Mesenchymal stem cell (in vitro differentiated cells and primary cell): ENCODE measurements at regions not wholly inside any gene's neighbourhood (a gene's known extent, or its start where the extent isn't known, plus 50 kb on each side); places are given as distances from the start of the nearest gene placed in this dataset.
A peak's percentile ranks its signal among the peaks of the same experiment; 100 is the strongest.

Experiments
- DNase-seq: peaks from one replicate; pipeline ENCODE4 v3.0.0-alpha.2; 2013
- H2AFZ ChIP-seq: one replicate; pipeline ENCODE4 v1.6.1; 2013; ENCODE audit warnings: low read depth, mild to moderate bottlenecking, control low read depth, inconsistent platforms, low read length, moderate library complexity
- H2AK5ac ChIP-seq: 2 replicates; pipeline ENCODE4 v1.6.1; 2013; ENCODE audit warnings: low read length, moderate library complexity, mild to moderate bottlenecking, inconsistent platforms; ENCODE audit not compliant: severe bottlenecking
- H2BK120ac ChIP-seq: one replicate; pipeline ENCODE4 v1.6.1; 2013; ENCODE audit warnings: low read depth, mild to moderate bottlenecking, inconsistent platforms, low read length, moderate library complexity
- H2BK12ac ChIP-seq, 2 experiments: one replicate each; pipeline ENCODE4 v1.6.1; 2013; ENCODE audit warnings: inconsistent platforms in 2 of 2, low read length in 2 of 2, mild to moderate bottlenecking in 2 of 2, moderate library complexity in 2 of 2, control low read depth in 1 of 2
- H2BK15ac ChIP-seq: one replicate; pipeline ENCODE4 v1.6.1; 2013; ENCODE audit warnings: mild to moderate bottlenecking, low read depth, inconsistent platforms; ENCODE audit not compliant: poor library complexity, severe bottlenecking
- H2BK5ac ChIP-seq: 2 replicates; pipeline ENCODE4 v1.6.1; 2013; ENCODE audit warnings: low read depth, mild to moderate bottlenecking, low read length, control low read depth, inconsistent platforms; ENCODE audit not compliant: poor library complexity, severe bottlenecking
- H3K14ac ChIP-seq, 2 experiments: one replicate each; pipeline ENCODE4 v1.6.1; 2013; ENCODE audit warnings: inconsistent platforms in 2 of 2, low read length in 2 of 2, control low read depth in 1 of 2, mild to moderate bottlenecking in 1 of 2, moderate library complexity in 1 of 2
- H3K18ac ChIP-seq, 2 experiments: one replicate each; pipeline ENCODE4 v1.6.1; 2013; ENCODE audit warnings: inconsistent platforms in 2 of 2, low read length in 2 of 2, control low read depth in 1 of 2, low read depth in 1 of 2, mild to moderate bottlenecking in 1 of 2
- H3K23ac ChIP-seq, 2 experiments: one replicate each; pipeline ENCODE4 v1.6.1; 2013; ENCODE audit warnings: inconsistent platforms in 2 of 2, low read length in 2 of 2, mild to moderate bottlenecking in 2 of 2, moderate library complexity in 2 of 2, control low read depth in 1 of 2
- H3K27ac ChIP-seq: 2 replicates; pipeline ENCODE4 v1.5.1; 2013; ENCODE audit warnings: mild to moderate bottlenecking, moderate library complexity, low read length, control low read depth, inconsistent platforms; ENCODE audit not compliant: poor library complexity, severe bottlenecking
- H3K27me3 ChIP-seq, 2 experiments: 2 replicates each; pipeline versions ENCODE4 v1.6.1 to v1.7.0; 2013; ENCODE audit warnings: low read length in 2 of 2, mild to moderate bottlenecking in 2 of 2, moderate library complexity in 2 of 2, control low read depth in 1 of 2, inconsistent platforms in 1 of 2; ENCODE audit not compliant: control insufficient read depth in 1 of 2, insufficient read depth in 1 of 2
- H3K36me3 ChIP-seq, 2 experiments: 2 replicates each; pipeline versions ENCODE4 v1.6.1 to v1.7.0; 2013; ENCODE audit warnings: low read length in 2 of 2, control low read depth in 1 of 2, inconsistent platforms in 1 of 2, low read depth in 1 of 2, mild to moderate bottlenecking in 1 of 2; ENCODE audit not compliant: insufficient read depth in 2 of 2, control insufficient read depth in 1 of 2
- H3K4ac ChIP-seq, 2 experiments: one replicate each; pipeline ENCODE4 v1.6.1; 2013; ENCODE audit warnings: inconsistent platforms in 2 of 2, low read length in 2 of 2, mild to moderate bottlenecking in 2 of 2, moderate library complexity in 2 of 2, control low read depth in 1 of 2, low read depth in 1 of 2
- H3K4me1 ChIP-seq: 2 replicates; pipeline ENCODE4 v1.6.1; 2013; ENCODE audit warnings: low read depth, low read length, control low read depth; ENCODE audit not compliant: control insufficient read depth, insufficient read depth
- H3K4me2 ChIP-seq: 2 replicates; pipeline ENCODE4 v1.6.1; 2013; ENCODE audit warnings: low read length, mild to moderate bottlenecking, inconsistent platforms; ENCODE audit not compliant: poor library complexity, severe bottlenecking
- H3K4me3 ChIP-seq, 2 experiments: 2 replicates each; pipeline versions ENCODE4 v1.5.1 to v1.7.0; 2013; ENCODE audit warnings: low read length in 2 of 2, mild to moderate bottlenecking in 2 of 2, control low read depth in 1 of 2, low read depth in 1 of 2; ENCODE audit not compliant: insufficient read depth in 1 of 2
- H3K79me1 ChIP-seq: replicated peaks from 2 replicates; pipeline ENCODE4 v1.6.1; 2013; ENCODE audit warnings: mild to moderate bottlenecking, control low read depth, low read length, inconsistent platforms; ENCODE audit not compliant: poor library complexity, severe bottlenecking
- H3K9ac ChIP-seq: 2 replicates; pipeline ENCODE4 v1.7.0; 2013; ENCODE audit warnings: mild to moderate bottlenecking, low read length, moderate library complexity
- H3K9me3 ChIP-seq: 2 replicates; pipeline ENCODE4 v1.7.0; 2013; ENCODE audit warnings: mild to moderate bottlenecking, low read length; ENCODE audit not compliant: control insufficient read depth
- H4K8ac ChIP-seq: one replicate; pipeline ENCODE4 v1.6.1; 2013; ENCODE audit warnings: inconsistent platforms, mild to moderate bottlenecking, low read length, moderate library complexity
- H4K91ac ChIP-seq: one replicate; pipeline ENCODE4 v1.6.1; 2013; ENCODE audit warnings: mild to moderate bottlenecking, low read length, inconsistent platforms
- WGBS: methylation state at CpG from one replicate; pipeline ENCODE4 v1.1.7; 2013; ENCODE audit warnings: mixed read lengths; 5-methylcytosine and 5-hydroxymethylcytosine counted together

DNA sequence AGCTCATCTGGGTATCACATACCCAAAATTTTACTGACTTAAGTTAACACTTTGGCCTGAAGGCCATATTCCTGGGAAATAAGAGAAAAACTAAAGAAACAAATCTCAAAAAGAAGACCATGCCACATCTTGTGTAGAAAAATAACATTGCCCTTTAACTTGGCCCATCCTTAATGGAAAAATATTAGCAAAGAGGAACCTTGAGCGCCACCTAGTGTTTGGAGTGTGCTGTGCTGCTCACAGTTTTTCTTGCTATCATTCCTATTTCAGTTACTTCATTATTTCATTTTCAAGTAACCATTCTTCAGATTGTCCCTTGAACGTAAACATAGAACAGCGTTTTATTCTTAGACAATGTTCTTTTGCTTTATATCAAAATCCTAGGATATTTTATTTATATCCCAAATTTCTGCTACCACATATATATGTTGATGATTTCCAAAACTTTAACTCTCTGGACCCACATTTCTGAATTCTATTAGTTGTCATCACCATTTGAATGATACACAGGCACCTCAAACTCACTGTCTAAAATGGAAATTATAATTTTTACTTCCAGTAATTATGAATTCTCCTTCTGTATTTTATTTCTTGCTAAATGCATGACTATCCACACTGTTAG, 999.0 kb upstream of the ADGRL3 start:
- no peaks in the 10 kb centered on the region for H3K27me3 ChIP-seq
- H4K8ac ChIP-seq, result no peak overlapping the region
- no peak overlapping the region for H4K91ac ChIP-seq
- no peak overlapping the region for H3K27ac ChIP-seq
- H2BK15ac ChIP-seq, result no peak overlapping the region
- no peak overlapping the region for H3K4me3 ChIP-seq
- H3K79me1 ChIP-seq, result no peaks in the 10 kb centered on the region
- no peaks in the 10 kb centered on the region for H3K9me3 ChIP-seq
- no peak overlapping the region for H3K4ac ChIP-seq
- no peak overlapping the region for H2BK5ac ChIP-seq
- no peak overlapping the region for H2AFZ ChIP-seq
- no peaks in the 10 kb centered on the region for H3K4me1 ChIP-seq
- no peak overlapping the region for H3K18ac ChIP-seq
- no peak overlapping the region for H3K14ac ChIP-seq
- H2BK120ac ChIP-seq, result no peak overlapping the region
- no peak overlapping the region for H2BK12ac ChIP-seq
- peak; percentile 61 for DNase-seq
- no peak overlapping the region for H3K4me2 ChIP-seq
- no peak overlapping the region for H3K23ac ChIP-seq
- no peak overlapping the region for H3K9ac ChIP-seq
- 10% methylated on average over 2 of the region's 3 CpGs for WGBS
- no peak overlapping the region for H2AK5ac ChIP-seq
- no peaks in the 10 kb centered on the region for H3K36me3 ChIP-seq

- Histone ChIP-seq H3K27me3 (no peaks in the 10 kb centered on the region), H3K9ac (no peak overlapping the region), H2AK5ac (no peak overlapping the region), H3K4me3 (no peak overlapping the region), H2BK12ac (no peak overlapping the region), H3K4me1 (no peaks in the 10 kb centered on the region), H3K14ac (no peak overlapping the region), H4K8ac (no peak overlapping the region), H3K18ac (no peak overlapping the region), H3K23ac (no peak overlapping the region), H2BK120ac (no peak overlapping the region), H2BK5ac (no peak overlapping the region), H3K4ac (no peak overlapping the region), H2BK15ac (no peak overlapping the region), H2AFZ (no peak overlapping the region), H3K9me3 (no peaks in the 10 kb centered on the region), H4K91ac (no peak overlapping the region), H3K36me3 (no peaks in the 10 kb centered on the region), H3K4me2 (no peak overlapping the region), H3K79me1 (no peaks in the 10 kb centered on the region), H3K27ac (no peak overlapping the region)
- 71% methylated on average over 1 of the region's 1 CpG for WGBS
- DNase-seq, result no peak
These were observed 990.5 kb upstream of the ADGRL3 start for GRCh38 chr4:60209588-60209987.

GRCh38 chr4:60215906-60216305, 984.2 kb upstream of the ADGRL3 start:
- H2AK5ac ChIP-seq, result no peak overlapping the region
- H2BK5ac ChIP-seq, result no peak overlapping the region
- DNase-seq, result no peak
- no peak overlapping the region for H3K14ac ChIP-seq
- H3K4me1 ChIP-seq, result no peaks in the 10 kb centered on the region
- H3K27me3 ChIP-seq, result no peaks in the 10 kb centered on the region
- H2BK120ac ChIP-seq, result no peak overlapping the region
- no peak overlapping the region for H3K4me3 ChIP-seq
- H2BK12ac ChIP-seq, result no peak overlapping the region
- H3K4ac ChIP-seq, result no peak overlapping the region
- no peak overlapping the region for H3K9ac ChIP-seq
- H2AFZ ChIP-seq, result no peak overlapping the region
- WGBS, result 90% methylated on average over 2 of the region's 2 CpGs
- H3K18ac ChIP-seq, result no peak overlapping the region
- no peak overlapping the region for H4K91ac ChIP-seq
- no peak overlapping the region for H3K23ac ChIP-seq
- no peaks in the 10 kb centered on the region for H3K9me3 ChIP-seq
- H4K8ac ChIP-seq, result no peak overlapping the region
- H2BK15ac ChIP-seq, result no peak overlapping the region
- no peaks in the 10 kb centered on the region for H3K79me1 ChIP-seq
- no peak overlapping the region for H3K4me2 ChIP-seq
- no peak overlapping the region for H3K27ac ChIP-seq
- H3K36me3 ChIP-seq, result no peaks in the 10 kb centered on the region

- DNase-seq, result peak; percentile 82
- Histone ChIP-seq H3K27ac (no peak overlapping the region), H2BK5ac (no peak overlapping the region), H4K8ac (no peak overlapping the region), H4K91ac (no peak overlapping the region), H3K27me3 (no peaks in the 10 kb centered on the region), H3K4me1 (no peaks in the 10 kb centered on the region), H3K23ac (no peak overlapping the region), H3K18ac (no peak overlapping the region), H3K79me1 (no peaks in the 10 kb centered on the region), H3K4me2 (no peak overlapping the region), H2AK5ac (no peak overlapping the region), H2AFZ (no peak overlapping the region), H2BK120ac (no peak overlapping the region), H3K4ac (no peak overlapping the region), H3K9me3 (no peaks in the 10 kb centered on the region), H3K14ac (no peak overlapping the region), H3K4me3 (no peak overlapping the region), H3K9ac (no peak overlapping the region), H2BK12ac (no peak overlapping the region), H3K36me3 (no peaks in the 10 kb centered on the region), H2BK15ac (no peak overlapping the region)
- WGBS, result no CpG with 5 or more reads among the region's 1 CpG
These were observed 983.4 kb upstream of the ADGRL3 start for GRCh38 chr4:60216752-60217151.
